GM19328 (cell line): ENCODE measurements at regions not wholly inside any gene's neighbourhood (a gene's known extent, or its start where the extent isn't known, plus 50 kb on each side); places are given as distances from the start of the nearest gene placed in this dataset.

Experiments used
- ATAC-seq: cut with Tn5 transposase; IDR thresholded peaks from one replicate; pipeline ENCODE4 v1.9.1; 2021; ENCODE audit warnings: mild to moderate bottlenecking, moderate library complexity; ENCODE audit not compliant: unreplicated experiment

DNA sequence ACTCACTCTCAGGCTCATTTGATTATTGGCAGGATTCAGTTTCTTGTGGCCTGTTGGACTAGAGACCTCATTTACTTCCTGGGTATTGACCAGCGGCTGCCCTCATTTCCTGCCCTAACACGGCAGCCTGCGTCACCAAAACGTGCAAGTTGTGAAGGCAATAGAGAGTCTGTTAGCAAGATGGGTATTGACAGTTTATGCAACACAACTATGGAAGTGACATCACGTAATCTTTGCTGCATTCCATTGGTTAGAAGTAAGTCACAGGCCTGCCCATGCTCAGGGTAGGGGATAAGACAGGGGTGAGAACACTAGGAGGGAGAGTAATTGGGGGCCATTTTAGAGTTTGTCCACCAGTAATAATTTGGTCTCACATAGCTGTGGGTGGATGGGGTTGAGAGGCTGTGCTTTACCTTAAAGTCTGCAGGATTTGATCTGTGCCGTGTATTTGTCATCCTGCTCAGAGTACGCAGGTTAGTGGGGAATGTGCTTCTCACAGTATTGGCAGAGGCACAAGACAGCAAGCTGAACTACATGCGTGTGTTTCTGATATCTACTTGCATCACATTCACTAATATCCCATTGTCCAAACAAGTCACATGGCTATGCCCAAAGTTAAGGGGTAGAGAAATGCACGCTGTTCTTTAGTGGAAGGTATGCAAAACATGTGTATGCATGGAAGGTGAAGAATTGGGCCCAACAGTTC lies 83.3 kb downstream of the EDEM1 start:
- ATAC-seq = no peak

DNA sequence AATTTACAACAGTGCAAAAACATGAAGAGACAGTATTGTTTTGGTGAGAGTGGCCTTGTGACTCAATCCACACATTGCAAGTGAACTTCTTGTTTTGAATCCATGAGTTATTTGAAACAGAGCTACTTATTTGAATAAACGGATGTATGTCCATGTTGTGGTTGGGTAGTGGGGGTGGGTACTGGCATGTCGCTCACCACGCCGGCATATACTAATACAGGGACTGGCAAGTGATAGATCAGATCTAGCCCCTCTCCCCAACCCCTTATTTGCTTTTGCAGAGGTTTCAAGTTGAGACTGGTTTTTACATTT lies 83.8 kb downstream of the EDEM1 start:
- ATAC-seq = no peak

DNA sequence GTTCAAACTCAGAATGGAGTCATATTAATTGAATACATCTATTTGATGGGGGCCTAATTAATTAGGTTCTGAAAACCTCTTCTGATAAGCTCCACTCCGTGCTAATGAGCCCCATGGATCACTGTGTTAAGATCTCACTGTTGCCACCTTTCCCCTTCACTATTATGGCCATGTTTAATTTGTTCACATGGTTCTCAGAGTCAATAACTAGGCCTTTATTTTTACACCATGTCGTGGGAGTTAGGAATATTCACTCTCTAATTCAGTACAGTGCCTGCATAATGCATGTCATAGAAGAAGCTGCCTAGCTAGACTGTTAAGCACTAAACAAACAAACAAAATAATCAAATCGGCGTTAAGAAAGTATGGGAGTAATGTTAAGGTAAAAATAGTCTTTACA lies 84.9 kb downstream of the EDEM1 start:
- no peak for ATAC-seq

DNA sequence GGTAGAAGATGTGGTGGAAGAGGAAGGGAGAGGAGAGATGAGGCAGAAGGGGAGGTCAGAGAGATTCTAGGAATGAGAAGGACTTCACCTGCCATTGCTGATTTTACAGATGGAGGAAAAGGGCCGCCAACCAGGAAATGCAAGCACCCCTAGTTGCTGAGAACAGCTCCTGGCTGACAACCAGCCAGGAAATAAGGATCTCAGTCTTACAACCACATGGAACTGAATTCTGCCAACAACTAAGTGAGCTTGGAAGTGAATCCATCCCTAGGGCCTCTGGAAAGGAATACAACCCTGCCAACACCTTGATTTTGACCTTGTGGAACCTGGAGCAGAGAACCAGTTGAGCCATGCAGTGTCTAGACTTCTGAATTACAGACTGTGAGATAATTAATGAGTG lies 86.6 kb downstream of the EDEM1 start:
- no peak for ATAC-seq

DNA sequence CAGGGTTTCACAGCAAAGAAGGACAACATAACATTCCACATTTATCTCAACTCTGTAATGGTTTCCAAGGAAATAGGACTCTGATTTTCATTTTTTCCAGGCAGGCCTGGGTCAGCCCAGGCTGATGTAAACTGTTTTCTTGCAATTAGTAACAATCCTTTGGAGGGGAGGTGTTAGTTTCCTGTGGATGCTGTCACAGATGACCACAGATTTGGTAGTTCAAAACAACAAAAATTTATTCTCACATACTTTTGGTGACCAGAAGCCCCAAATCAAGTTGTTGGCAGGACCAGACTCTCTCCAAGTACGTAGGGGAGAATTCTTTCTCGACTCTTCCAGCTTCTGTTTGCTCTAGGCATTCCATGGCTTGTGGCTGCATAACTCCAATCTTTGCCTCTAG lies 88.0 kb downstream of the EDEM1 start:
- no peak for ATAC-seq

DNA sequence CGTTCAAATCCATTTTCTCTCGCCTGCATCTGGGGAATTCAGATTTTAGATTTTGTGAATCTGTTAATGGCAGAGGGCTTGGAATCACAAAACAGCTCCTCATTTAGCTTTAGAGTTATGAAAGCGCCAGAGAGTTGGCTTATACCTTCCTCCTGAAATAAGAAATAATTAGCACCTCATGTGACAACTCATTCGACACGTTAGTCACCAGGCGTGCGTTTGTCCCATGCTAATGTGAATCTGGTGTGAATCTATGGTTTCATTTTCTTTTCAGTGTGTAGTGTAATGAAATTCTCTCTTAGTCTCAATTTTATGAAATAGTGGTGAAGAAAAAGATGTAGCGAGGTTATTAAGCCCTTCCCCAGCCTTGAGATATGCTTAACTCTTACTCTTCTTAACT lies 89.4 kb downstream of the EDEM1 start:
- ATAC-seq = no peak

DNA sequence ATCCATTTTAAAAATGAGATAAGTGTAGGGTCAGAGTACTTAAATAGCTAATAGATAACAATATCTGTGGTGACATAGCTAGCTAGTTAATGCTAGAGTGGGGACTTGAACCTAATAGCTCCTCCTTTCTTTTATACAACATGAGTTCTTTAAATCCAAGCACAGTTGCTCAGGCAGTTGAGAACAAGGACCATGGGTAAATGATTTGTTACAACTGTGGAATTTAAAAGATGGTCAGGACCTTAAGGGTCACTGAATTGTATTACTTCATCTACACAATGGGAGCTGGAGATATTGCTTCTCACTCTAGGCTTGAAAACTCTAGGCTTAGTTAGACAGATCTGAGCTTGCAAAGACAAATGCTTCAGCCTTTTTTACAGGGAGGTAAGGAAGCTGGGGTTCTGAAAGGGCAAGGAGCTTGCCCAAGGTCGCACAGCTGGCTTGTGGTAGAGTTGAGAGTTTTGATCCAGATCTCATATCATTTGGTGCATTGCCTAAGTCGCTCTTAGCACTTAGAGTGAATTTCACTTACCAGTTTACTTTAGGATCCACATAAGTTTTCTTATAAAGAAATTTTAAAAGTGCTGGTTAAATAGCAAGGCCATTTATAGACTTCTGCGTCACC lies 90.2 kb downstream of the EDEM1 start:
- ATAC-seq = no peak

DNA sequence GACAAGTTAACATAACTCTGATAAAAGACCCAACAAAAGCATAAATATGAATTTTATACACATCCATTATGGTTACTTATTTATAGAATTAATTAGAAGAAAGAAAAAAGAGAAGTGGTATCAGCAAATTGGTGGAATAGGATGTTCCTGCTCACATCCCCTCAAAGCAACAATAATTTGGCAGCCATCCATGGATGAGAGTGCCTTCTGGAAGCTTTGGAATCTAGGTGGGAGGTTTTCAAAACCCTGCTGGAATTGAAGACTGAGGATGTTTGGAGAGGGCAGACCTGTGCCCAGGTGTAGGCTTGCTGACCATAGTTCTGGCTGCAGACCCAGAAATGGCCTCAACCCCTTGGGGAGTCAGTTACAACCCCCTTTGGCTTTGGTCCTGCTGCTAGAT lies 91.2 kb downstream of the EDEM1 start:
- no peak for ATAC-seq

DNA sequence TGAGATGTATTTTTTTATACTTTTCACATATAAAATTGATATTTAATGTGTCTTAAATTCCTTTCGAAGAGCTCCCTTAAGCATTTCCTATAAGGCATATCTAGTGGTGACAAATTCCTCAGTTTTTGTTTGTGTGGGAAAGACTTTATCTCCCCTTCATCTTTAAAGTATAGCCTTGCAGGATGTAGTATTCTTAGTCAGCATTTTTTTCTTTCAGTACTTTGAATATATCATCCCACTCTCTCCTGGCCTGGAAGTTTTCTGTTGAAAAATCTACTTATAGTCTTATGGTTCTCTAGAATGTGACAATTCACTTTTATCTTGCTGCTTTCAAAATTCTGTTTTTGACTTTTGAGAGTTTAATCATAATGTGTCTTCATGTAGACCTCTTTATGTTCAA lies 95.2 kb downstream of the EDEM1 start:
- no peak for ATAC-seq

DNA sequence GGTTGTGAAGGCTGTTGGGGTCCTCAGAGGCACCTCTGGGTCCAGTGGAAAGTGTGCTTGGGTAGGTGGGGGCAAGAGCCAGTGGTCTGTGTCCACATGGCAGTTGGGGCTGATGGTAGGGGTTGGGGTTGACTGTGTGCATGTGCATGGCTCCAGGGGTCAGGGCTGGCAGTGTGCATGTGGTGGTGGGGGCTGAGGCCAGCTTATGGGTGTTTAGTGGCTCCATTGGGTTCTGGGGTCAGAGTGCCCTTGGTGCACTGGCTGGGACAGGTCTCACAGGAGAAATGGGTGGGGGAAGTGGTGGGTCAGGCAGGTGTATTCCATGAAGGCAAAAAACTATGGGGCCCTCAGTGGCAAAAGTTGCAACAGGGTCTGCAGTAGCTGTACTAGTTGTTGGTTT lies 97.9 kb downstream of the EDEM1 start:
- no peak for ATAC-seq

DNA sequence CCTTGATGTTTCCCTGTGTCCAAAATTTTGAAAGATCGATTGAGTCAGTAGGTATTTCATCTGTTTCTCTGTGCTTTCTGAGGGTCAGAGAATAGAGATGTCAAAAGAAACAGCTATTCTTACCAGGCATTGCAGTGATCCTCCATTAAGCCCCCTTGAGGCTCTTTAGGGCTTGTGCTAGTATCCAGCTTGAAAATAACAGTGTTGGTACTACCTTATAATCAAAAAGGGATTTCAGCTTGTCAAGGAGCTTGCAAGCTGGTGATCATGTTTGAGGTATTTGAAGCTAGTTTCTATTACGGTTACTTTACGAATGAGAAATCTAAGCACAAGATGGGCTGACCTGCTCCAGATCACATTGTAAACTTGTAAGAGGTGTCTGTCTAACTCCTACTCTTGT lies 103.4 kb downstream of the EDEM1 start:
- no peak for ATAC-seq

DNA sequence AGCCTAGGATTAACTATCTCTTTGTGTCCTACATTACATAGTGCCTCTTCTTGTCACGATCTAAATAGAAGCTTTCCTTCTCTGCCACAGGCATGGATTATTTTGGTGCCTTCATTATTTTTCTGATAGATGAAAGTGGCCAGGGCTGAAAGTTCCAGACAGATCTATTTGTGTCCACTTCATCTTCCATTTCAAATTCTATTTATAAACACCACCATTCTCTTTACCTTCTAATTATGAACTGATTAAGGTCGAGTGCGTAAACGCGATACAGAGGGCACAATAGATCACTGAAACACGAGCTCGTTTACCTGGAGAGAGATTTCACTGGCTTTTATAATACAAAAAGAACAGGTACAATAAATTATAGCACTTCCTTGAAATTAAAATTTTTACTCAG lies 105.0 kb downstream of the EDEM1 start:
- no peak for ATAC-seq

DNA sequence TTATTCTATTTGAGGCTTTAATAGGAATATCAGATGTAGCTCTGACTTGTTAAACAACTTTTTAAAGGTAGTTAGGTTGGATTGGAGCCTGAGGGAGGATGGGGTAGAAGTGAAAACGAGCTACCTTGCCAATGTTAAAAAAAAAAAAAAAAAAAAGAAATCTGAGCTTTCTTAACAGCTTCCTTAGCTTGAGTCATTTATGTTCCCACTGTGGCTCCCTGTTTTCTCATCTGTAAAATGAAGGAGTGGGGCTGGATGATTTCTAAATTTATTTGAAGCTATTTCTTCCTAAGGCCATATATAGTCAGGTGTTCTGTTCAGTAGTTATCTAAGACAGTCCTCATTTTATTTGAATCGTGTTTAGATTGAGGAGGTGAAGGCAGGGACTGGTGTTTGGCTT lies 105.7 kb downstream of the EDEM1 start:
- ATAC-seq = no peak

DNA sequence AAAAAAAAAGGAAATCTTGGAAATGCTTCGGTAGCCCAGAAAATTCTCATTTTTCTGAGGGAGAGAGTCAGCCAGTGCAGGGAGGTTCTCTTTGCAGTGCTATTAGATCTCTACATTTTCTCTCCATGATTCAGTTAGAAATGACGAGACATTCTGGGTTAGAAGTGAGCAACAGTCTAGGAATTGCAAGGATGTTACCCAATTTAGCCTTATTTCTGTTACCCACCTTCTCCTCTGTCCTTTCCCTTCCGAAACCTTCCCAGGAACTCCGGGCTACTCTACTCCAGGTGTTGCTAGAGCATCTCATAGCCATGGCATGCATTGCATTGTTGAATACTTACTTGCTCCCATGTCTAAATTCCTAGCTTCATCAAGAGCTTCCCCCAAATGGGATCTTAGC lies 106.8 kb downstream of the EDEM1 start:
- ATAC-seq = no peak

DNA sequence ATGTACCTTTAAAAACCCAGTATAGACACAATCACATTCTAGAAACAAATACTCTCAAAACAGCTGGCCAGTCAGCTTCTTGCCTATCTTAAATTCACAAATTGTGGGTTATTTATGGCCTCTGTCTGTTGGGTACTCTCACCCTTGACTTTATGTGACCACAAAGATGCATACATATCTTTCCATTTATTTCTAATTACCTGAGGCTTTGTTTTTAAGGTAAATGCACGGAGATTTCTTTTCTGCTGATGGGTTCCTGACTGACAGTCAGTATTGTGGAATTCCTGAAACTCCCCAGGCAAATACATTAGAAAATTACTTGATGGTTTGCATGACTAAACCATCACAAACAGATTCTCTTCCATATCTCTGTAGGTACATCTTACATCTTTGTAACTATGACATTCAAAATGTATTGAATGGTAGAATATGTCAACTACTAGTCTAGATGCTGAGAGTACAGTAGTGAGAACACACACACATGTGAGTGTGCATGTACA lies 107.7 kb downstream of the EDEM1 start:
- ATAC-seq = no peak

DNA sequence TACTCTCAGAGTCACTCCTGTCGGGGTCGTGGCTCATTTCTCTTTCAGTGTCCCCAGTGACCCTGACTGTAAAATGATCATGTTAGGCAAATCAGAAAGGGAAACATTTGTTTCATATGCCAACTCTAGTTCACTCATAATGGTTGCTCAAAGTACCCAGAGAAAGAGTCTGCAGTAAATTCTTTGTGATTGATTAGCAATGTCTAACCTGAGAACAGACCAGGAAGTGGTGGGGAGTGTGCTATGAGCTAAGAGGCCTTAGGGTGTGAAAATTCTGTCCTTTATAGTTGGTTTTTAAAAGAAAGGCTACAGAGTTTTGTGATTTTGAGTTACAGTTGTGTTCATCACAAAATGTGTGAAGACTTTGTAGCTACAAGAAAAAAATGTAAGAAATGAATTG lies 108.9 kb downstream of the EDEM1 start:
- ATAC-seq = no peak

DNA sequence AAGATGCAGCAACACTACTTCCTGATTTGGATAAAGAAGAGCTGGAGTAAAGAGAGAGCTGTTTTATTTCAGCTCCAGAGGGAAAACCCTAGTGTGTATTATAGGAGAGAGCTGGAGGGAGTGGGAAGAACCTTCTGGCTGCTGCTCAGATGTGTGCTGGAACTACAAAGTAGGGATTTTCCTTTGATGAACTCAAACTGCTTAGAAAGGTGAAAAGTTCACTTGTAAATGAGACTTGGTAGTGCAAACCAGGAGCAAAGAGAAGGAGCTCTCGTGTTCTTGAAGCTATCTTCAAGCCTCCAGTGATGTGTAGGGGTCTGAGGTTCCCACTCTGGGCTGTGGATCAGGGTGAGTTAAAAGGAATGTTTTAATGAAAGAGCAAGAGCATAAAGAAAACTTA lies 110.4 kb downstream of the EDEM1 start:
- no peak for ATAC-seq

DNA sequence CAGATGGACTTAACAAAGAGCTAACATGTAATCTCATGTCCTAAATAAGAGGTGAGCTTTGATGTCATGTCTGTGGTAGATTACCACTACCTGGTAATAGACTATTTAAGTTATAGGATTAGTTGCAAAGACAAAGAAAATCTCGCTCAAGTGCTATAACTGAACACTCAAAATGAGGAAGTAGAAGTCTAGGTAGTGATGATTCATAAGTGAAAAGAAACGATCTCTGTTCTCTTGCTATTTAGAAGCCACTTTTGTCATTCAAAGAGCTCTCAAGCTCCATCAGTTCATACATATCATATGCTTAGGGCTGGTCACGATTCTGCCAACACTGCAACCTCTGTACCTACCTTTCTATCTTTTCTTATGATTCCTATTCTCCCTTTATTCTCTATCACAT lies 110.9 kb downstream of the EDEM1 start:
- peak; percentile 99 for ATAC-seq

DNA sequence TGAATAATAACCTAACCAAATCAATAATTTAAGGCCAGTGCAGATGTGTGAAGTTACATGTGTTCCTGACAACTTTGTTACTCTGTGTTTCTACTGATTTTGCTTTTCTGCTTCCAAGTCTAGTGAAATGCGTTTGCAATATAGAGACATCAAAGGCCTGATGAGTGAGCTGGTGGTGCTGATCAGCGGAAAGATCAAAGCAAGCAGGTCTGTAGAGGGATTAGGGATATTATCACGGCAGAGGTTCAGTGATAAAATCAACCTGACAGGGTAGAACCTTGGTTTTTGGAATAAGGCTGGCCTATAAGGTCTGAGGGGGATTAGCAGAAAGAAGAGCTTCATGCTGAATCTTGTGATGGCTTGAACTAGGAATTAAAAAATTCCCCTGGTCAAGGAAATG lies 111.7 kb downstream of the EDEM1 start:
- no peak for ATAC-seq

DNA sequence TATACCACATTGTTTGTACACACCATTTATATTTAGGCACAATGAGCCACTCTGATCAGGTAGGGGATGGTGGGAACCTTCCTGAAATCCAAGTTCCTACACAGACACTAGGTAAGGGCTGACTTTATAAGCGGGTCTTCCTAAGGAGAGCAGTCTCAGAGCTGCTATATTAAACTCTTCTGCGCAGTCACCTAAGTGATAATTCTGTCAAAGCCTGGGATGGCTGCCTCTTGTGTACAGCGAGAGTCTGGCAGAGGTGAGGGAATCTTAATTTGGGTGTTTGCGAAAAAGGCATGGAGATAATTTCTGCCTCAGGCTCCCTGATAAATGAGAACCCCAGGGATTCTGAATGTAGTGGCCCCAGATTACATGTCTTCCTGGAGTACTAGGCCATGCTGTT lies 113.1 kb downstream of the EDEM1 start:
- ATAC-seq = no peak

DNA sequence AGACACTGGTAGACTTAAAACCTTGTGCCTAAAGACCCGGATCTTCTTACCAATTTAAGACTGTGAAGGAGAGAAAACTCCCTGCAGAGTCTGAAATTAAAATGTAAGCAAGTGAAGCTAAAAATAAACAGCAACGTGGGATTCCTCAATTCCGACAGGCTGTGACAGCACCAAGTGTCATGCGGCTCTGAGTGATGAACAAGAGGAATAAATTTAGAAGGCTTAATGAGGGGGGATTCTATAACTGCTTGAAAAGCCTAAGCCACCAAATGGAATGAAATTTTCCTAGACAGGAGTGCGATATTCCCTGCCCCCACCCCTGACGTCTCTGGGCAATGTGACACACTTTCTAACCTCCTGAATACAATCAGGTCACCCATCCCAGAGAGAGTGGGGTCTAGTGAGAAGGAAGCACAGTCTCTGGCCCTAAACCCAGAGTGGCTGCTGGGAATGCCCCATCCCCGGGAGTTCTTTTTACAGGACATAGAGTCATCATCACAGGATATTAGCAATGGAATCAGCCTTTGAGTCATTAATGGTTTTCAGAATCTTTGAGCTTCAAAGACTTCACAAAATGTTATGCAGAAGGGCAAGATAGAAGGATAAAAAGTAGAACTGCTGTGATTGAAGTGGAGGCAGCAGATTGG lies 114.3 kb downstream of the EDEM1 start:
- no peak for ATAC-seq

DNA sequence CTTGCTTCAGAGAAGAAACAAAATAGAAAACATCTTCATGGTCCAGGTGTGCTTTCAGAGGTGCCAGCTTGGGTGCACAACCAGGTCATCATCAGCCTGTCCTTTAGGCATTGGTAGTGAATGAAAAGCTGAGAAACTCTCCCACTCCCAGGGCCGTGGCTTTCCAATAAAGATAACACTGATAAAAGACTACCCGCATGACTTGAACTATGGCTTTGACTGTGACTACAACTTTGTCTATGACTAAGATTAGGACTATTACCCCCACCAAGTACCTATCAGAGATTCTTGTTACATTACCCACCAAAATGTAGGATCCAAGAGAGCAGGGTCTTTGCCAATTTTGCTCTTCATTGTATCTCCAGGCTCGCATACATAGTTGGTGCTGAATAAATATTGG lies 115.2 kb downstream of the EDEM1 start:
- ATAC-seq = no peak

DNA sequence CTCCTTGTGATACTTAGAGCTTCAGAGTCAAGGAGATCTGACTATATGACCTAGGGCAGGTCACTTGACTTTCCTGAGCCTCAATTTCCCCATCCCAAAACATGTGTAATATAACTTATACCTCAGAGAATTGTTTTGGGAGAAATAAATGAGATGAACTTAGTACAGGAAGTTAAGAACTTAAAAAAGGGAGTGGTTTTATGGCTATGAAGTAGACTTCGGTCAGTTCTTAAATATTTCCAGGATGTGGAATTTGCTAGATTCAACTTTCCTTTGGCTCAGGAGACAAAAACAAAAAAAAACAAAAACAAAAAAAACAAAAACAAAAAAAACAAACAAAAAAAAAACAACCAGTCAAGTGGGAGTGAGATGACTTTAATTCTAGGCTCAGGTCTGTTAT lies 116.7 kb downstream of the EDEM1 start:
- ATAC-seq = no peak
